HG03060 (cell line): ENCODE measurements at regions not wholly inside any gene's neighbourhood (a gene's known extent, or its start where the extent isn't known, plus 50 kb on each side); places are given as distances from the start of the nearest gene placed in this dataset.

ENCODE experiments used
- ATAC-seq: cut with Tn5 transposase; IDR thresholded peaks from one replicate; pipeline ENCODE4 v1.9.1; 2021; ENCODE audit warnings: low read depth, moderate number of reproducible peaks; ENCODE audit not compliant: unreplicated experiment

- no peak for ATAC-seq
Measured at GRCh38 chr18:26621161-26622026, 73.0 kb upstream of the KCTD1 start.

GRCh38 chr18:26619350-26619749 is 71.0 kb upstream of the KCTD1 start:
- no peak for ATAC-seq

- ATAC-seq = no peak
Measured at GRCh38 chr18:26618135-26618534, 69.8 kb upstream of the KCTD1 start.

GRCh38 chr18:26617151-26617554 is 68.8 kb upstream of the KCTD1 start:
- no peak for ATAC-seq

GRCh38 chr18:26614374-26614773 is 66.0 kb upstream of the KCTD1 start:
- no peak for ATAC-seq
